GM23248 (cell line): ENCODE measurements at regions not wholly inside any gene's neighbourhood (a gene's known extent, or its start where the extent isn't known, plus 50 kb on each side); places are given as distances from the start of the nearest gene placed in this dataset.

Source experiments
- EZH2 ChIP-seq: fragments of 200-600 bp; sonication (generic); IDR thresholded peaks from 2 replicates; pipeline ENCODE4 v1.6.1; 2018; ENCODE audit warnings: antibody characterized with exemption, mild to moderate bottlenecking; ENCODE audit not compliant: insufficient read depth, poor library complexity, severe bottlenecking
- EZH2phosphoT487 ChIP-seq: fragments of 200-600 bp; sonication (generic); IDR thresholded peaks from 2 replicates; pipeline ENCODE4 v1.6.1; 2018; ENCODE audit warnings: antibody characterized with exemption, moderate library complexity, mild to moderate bottlenecking, low read depth; ENCODE audit not compliant: insufficient read depth

DNA sequence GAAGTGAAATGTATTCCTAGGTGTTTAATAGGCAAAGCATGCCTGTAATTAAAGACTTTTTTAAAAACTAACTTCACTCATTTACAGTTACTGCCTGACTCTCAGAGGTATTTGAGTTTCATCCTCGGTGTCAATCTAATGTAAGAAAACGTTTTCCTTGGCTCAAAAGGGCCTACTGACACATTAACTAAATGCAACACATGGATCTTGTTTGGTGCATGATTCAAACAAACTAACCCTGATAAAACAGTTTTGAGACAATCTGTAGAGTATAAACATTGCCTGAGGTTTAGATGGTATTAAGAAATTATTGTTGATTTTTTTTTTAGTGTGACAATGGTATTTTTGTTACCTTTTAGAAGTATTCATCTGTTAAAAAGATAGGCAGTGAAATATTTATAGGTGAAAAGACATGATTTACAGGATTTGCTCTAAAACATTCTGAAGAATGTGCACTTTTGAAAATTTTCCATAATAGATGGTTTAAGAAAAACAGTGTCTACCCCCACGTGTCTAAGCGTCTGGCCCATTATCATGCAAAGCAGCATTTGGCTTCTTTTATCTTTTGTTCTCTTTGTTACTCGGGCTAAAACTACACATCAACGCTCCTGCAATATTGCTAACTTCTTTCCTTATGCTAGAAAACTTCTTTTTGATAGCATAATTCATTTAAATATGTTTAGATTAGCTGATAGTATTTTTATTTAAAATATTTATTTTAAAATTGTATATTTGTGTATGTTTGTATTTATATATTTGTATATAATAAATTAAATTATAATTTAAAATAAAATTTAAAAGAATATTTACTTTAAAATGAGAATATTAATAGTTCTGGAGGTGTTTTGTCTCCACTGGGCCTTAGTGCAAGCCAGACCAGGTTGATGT lies 160.2 kb upstream of the NDUFV2 start:
- TF ChIP-seq EZH2, result no peak
- no peak for TF ChIP-seq EZH2phosphoT487
